GM18861 (cell line): ENCODE measurements at regions not wholly inside any gene's neighbourhood (a gene's known extent, or its start where the extent isn't known, plus 50 kb on each side); places are given as distances from the start of the nearest gene placed in this dataset.
"Not testable (repeated sequence)": the region's sequence is repeated elsewhere in the genome, so short reads cannot be mapped to it uniquely, and the experiment has no call there.

Experiments
- ATAC-seq: cut with Tn5 transposase; IDR thresholded peaks from one replicate; pipeline ENCODE4 v1.9.1; 2021; ENCODE audit not compliant: unreplicated experiment

GRCh38 chr2:138267161-138267901 lies 234.2 kb upstream of the SPOPL start:
- ATAC-seq: peak; percentile 86

DNA sequence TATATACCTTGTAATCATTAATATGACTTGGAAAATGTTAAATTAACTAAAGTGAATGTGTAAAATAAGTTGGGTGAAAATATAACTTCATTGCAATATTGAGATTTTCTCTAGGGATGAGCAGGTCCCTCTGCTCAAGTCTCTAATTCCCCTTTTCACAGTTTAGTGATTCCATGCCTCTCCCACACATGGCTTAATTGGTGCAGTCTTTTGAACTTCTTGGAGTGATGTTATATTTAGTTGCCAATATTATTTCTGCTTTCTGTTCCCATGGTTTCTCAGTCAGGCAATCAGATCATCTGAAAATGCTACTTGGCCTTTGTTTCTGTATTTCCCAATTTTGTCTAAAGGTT lies 233.7 kb upstream of the SPOPL start:
- ATAC-seq: peak; percentile 26

GRCh38 chr2:138269765-138270164 lies 231.8 kb upstream of the SPOPL start:
- ATAC-seq: no peak

- ATAC-seq: no peak
Measured at GRCh38 chr2:138271467-138271866, 230.1 kb upstream of the SPOPL start.

- no peak for ATAC-seq
Measured at GRCh38 chr2:138272524-138273195, 228.9 kb upstream of the SPOPL start.

DNA sequence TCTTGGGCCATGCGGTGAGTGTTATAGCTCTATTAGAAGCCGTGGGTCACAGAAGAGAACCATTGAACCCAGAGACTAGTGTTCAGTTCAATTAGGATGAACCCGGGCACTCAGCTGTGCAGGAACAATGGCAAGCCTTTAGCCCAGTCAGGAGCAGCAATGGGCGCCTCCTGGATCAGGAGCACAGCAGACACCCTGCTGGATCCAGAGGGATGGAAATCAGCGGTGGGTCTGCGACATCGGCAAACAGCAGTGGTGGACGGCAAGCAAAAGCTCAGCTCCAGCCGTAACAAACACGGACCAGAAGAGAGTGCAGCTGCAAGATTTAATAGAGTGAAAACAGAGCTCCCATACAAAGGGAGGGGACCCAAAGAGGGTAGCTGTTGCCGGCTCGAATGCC lies 228.3 kb upstream of the SPOPL start:
- ATAC-seq: not testable (repeated sequence)

GRCh38 chr2:138274421-138275291 lies 226.9 kb upstream of the SPOPL start:
- ATAC-seq: no peak

DNA sequence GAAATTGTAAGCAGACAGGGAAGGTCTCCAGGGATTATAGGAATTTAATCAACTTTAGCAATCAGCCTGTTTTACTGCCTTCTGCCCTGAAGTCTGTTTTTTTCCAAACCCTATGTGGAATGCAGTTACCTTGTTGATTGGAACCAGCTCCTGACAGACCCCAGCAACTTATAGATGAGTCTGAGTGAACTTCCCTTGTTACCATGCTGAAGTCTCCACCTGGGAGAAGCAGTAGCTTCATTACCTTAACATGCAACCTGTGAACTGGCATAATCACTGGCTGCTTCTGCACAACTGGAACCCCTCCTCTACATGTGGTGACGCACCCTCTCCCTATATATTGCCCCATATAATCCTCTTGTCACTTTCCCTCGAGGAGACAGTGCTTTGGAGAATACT lies 226.3 kb upstream of the SPOPL start:
- no peak for ATAC-seq

DNA sequence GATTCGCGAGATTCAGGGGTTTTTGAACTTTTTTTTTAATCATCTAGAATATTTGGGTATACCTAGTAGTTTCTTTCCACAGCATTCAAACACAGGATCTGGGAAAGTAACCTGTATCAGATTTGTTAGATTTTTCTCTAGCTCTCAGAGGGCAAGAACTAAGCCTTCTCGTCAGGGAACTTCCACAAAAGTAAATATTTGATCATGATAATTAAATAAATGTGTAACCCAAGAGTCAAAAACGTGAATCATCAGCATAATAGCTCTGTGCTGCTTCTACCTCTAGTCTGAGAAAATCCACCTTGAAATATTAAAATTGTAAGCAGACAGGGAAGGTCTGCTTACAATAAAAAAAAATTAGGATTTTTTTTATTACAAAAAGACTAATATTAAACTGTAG lies 225.7 kb upstream of the SPOPL start:
- no peak for ATAC-seq

- ATAC-seq: no peak
Measured at GRCh38 chr2:138276339-138276738, 225.2 kb upstream of the SPOPL start.

DNA sequence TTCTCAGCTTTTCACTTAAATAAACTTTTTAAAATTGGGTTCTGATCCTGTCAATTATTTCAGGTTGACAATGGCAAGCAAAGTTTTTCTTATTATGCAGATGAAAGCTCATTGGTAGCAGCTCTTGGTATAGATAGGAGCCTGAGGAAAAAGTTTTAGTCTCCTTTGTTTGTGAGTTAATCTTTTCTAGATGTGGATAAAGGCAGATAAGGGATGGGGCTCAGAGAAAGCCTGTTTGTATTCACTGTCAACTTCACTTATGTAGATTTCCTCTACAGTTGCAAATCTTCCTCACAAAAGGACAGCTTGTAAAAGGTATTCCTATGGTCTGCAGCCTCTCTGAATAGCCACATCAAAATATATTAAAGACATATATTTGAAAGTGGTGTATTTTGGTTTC lies 224.5 kb upstream of the SPOPL start:
- ATAC-seq: no peak

DNA sequence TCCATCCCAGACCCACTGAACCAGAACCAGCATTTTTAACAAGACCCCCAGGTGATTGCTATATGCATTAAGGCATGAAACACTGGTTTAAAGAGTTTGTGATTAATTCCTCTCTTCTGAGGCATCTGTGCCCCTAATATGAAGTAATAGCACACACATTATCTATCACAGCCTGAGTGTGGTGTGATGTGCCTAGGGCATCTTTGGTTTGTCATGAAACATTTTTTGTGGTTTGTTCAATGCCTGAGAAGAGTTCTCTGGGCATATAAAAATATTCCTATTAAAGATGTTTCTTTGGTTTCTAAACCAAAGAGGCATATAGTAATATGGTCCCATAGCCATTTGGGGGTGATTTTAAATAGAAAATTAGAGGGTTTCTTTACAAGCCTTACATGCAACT lies 221.7 kb upstream of the SPOPL start:
- no peak for ATAC-seq

DNA sequence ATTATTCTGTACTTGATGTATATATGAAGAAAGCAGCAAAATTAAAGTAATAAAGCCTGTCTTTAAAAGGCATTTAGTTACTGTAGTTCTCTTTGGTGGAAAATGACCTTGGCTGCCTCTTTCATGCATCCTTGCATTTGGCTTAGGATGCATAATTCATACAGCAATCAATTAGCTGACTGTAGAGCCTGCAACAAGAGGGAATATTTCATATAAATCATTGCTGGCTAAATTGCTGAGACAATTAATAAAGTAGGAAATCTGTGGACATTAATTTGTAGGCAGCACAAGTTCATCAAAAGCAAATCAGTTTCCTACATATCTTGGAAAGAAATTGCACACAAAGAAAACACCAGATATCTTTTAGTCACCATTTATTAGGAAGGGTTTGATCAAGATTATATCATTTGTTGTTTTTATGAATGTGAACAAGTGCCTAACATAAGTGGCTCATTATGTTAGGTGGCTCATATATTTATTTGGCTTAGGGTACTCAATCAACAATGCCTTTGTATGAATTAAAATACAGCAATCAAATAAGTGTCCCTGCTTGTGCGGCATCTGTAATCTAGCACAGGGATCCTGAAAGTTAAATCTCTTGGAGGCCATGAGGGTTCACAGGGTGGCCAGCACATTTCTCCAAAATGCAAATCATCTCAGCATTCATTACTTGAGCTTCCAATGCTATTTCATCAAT lies 220.4 kb upstream of the SPOPL start:
- no peak for ATAC-seq

- ATAC-seq: no peak
Measured at GRCh38 chr2:138282014-138282672, 219.4 kb upstream of the SPOPL start.

GRCh38 chr2:138291805-138292204 lies 209.8 kb upstream of the SPOPL start:
- ATAC-seq: no peak

DNA sequence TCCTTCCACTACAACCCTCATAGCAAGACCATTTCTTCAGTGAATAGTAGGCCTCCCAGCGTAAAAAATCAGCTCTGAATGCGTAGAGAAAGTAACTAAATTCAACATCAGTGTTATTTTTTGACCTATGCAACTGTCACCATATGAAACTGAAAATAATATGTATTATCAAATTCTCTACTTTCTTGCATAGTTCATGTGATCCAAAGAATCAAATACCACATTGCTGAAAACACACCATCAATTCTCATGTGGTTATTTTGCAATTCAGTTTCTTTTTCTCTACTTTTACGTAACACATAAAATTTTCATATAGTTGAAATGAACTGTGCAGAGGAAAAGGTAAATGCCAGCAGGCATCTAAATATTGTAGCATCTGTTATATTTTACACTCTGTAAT lies 208.5 kb upstream of the SPOPL start:
- ATAC-seq: no peak

- ATAC-seq: no peak
Measured at GRCh38 chr2:138293549-138293948, 208.0 kb upstream of the SPOPL start.

- no peak for ATAC-seq
Measured at GRCh38 chr2:138294451-138294850, 207.1 kb upstream of the SPOPL start.

- ATAC-seq: no peak
Measured at GRCh38 chr2:138296365-138296764, 205.2 kb upstream of the SPOPL start.

GRCh38 chr2:138298120-138298814 lies 203.3 kb upstream of the SPOPL start:
- peak; percentile 87 for ATAC-seq
